BLaER1 (cell line): ENCODE measurements at regions not wholly inside any gene's neighbourhood (a gene's known extent, or its start where the extent isn't known, plus 50 kb on each side); places are given as distances from the start of the nearest gene placed in this dataset.
A peak's percentile ranks its signal among the peaks of the same experiment; 100 is the strongest.

Source experiments
- H3K27ac ChIP-seq: shearing (Covaris generic); formaldehyde crosslinking; 2 replicates; pipeline ENCODE4 v1.8.1; 2022
- H3K27me3 ChIP-seq: shearing (Covaris generic); formaldehyde crosslinking; 2 replicates; pipeline ENCODE4 v1.8.1; 2022
- H3K36me3 ChIP-seq: shearing (Covaris generic); formaldehyde crosslinking; 2 replicates; pipeline ENCODE4 v1.8.1; 2022
- H3K4me1 ChIP-seq: shearing (Covaris generic); formaldehyde crosslinking; 2 replicates; pipeline ENCODE4 v1.8.1; 2022
- H3K4me2 ChIP-seq: shearing (Covaris generic); formaldehyde crosslinking; 2 replicates; pipeline ENCODE4 v1.8.1; 2022
- H3K4me3 ChIP-seq: shearing (Covaris generic); formaldehyde crosslinking; 2 replicates; pipeline ENCODE4 v1.8.1; 2022
- H3K9ac ChIP-seq: shearing (Covaris generic); formaldehyde crosslinking; 2 replicates; pipeline ENCODE4 v1.8.1; 2022
- H3K9me3 ChIP-seq: shearing (Covaris generic); formaldehyde crosslinking; 2 replicates; pipeline ENCODE4 v1.8.1; 2022
- H4K20me1 ChIP-seq: shearing (Covaris generic); formaldehyde crosslinking; 2 replicates; pipeline ENCODE4 v1.8.1; 2022
- Cebpa-rat ChIP-seq: shearing (Covaris generic); IDR thresholded peaks from 2 replicates; pipeline ENCODE4 v1.8.1; 2022

DNA sequence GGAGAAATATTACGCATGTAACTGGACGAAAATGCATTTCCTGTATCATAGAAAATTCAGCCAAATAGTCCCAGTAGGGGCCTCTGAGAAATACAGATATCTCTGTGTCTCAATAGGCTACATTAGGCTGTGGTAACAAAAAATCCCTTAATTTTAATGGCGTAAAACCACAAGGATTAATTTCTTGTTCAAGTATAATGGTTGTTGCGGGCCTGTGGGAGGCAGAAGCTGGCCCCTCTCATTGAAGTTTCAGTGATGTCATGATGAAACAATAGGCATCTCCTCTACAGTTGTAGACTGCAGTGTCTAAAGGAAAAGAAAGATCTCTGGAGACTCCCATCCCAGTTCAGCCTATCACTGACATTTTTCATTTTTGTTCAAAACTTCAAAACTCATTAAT is 1625.6 kb upstream of the C9orf72 start:
- Histone ChIP-seq H3K4me2 (no peak overlapping the region), H3K4me3 (no peak overlapping the region), H4K20me1 (no peaks in the 10 kb centered on the region), H3K9ac (no peak overlapping the region), H3K36me3 (no peaks in the 10 kb centered on the region), H3K4me1 (no peaks in the 10 kb centered on the region), H3K9me3 (no peaks in the 10 kb centered on the region), H3K27me3 (no peaks in the 10 kb centered on the region), H3K27ac (no peak overlapping the region)
- TF ChIP-seq Cebpa-rat = no peak

DNA sequence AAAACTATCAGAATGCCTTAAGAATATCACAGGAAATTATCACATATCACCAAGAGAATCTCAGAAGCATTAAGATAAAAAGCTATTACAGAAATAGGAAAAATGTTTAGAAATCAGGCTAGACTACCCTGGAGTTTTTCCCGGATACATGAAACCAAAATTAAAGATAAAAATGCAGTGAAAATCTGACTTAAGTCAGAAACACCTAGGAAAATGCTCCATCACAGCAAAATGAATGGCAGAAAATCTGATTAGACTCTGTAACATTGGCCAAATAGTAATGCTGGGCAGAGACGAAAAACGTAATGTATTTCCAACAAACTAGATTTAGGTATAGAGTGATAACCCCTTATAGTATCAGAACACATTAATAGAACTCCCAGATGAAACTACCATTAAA is 1626.7 kb upstream of the C9orf72 start:
- H3K27me3 ChIP-seq = no peaks in the 10 kb centered on the region
- no peaks in the 10 kb centered on the region for H4K20me1 ChIP-seq
- H3K4me3 ChIP-seq = no peak overlapping the region
- H3K36me3 ChIP-seq = no peaks in the 10 kb centered on the region
- no peak overlapping the region for H3K27ac ChIP-seq
- no peak overlapping the region for H3K4me2 ChIP-seq
- H3K9me3 ChIP-seq = no peaks in the 10 kb centered on the region
- no peak overlapping the region for H3K9ac ChIP-seq
- TF ChIP-seq Cebpa-rat = no peak
- H3K4me1 ChIP-seq = no peaks in the 10 kb centered on the region

- Histone ChIP-seq H3K36me3 (no peaks in the 10 kb centered on the region), H3K4me1 (no peaks in the 10 kb centered on the region), H3K27me3 (no peaks in the 10 kb centered on the region), H4K20me1 (no peaks in the 10 kb centered on the region), H3K9ac (no peak overlapping the region), H3K9me3 (no peaks in the 10 kb centered on the region), H3K4me2 (no peak overlapping the region), H3K27ac (no peak overlapping the region), H3K4me3 (no peak overlapping the region)
- no peak for TF ChIP-seq Cebpa-rat
Measured at GRCh38 chr9:29200650-29201049, 1627.4 kb upstream of the C9orf72 start.

DNA sequence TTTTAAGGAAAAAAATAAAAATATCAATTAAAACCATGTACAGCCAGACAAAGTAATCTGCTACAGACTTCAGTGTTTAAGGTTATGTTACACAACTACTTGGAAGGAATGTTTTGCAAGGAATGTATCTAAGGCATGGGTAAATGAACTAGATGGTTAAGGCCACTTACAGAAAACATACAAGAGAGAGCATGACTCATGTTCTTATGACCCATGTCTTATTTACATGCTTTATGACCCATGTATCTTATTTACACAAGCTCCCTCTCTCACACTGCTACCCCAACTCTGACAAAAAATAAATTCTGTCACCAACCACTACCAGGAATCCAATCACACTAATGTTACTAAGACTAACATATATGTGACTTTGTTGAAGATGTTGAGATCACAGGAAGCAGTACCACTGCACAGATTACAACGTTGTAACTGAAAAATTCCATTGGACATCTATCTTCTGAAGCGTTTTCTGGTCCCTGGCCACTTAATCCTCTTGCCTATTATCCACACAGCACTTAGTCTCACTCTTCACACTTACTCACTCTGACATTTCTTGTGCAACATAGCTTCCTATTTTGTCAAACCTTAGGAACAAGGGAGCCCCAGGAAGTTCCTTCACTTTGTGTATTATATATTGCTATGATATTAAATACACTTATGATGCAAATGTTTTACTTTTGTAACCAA is 1630.1 kb upstream of the C9orf72 start:
- H4K20me1 ChIP-seq = no peaks in the 10 kb centered on the region
- H3K27me3 ChIP-seq = no peaks in the 10 kb centered on the region
- no peak overlapping the region for H3K4me3 ChIP-seq
- no peaks in the 10 kb centered on the region for H3K9me3 ChIP-seq
- no peak overlapping the region for H3K27ac ChIP-seq
- H3K36me3 ChIP-seq = no peaks in the 10 kb centered on the region
- H3K4me2 ChIP-seq = no peak overlapping the region
- no peak for TF ChIP-seq Cebpa-rat
- no peaks in the 10 kb centered on the region for H3K4me1 ChIP-seq
- no peak overlapping the region for H3K9ac ChIP-seq

DNA sequence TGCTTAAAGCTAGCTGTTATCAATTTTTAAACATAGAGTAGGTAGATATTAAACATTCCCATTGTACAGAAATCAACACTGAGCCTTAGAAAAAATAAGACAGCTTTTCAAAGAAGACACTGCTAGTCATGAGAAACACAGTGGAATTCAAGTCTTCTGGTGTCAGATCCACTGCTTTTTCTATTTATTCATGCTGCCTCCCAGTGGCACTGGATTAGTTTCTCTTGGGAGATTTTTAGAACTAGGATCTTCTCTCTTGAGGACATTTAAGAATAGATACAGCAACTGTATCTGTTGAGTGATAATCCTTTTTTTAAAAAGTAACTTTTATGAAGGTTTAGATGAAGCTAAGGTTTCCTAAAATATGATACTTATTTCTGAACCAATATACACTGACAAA is 1635.4 kb upstream of the C9orf72 start:
- peaks cover 26% of the 10 kb centered on the region for H3K27me3 ChIP-seq

GRCh38 chr9:29209748-29210291 is 1636.5 kb upstream of the C9orf72 start:
- no peak overlapping the region for H3K4me3 ChIP-seq
- H3K27ac ChIP-seq = no peak overlapping the region
- peaks cover 32% of the 10 kb centered on the region for H3K27me3 ChIP-seq
- no peak overlapping the region for H3K4me2 ChIP-seq
- no peaks in the 10 kb centered on the region for H3K36me3 ChIP-seq
- peaks cover 34% of the 10 kb centered on the region for H3K9me3 ChIP-seq
- H4K20me1 ChIP-seq = no peaks in the 10 kb centered on the region
- no peak for TF ChIP-seq Cebpa-rat
- no peaks in the 10 kb centered on the region for H3K4me1 ChIP-seq
- H3K9ac ChIP-seq = no peak overlapping the region

More for the DNA sequence above, 1635.4 kb upstream of the C9orf72 start:
- Histone ChIP-seq H3K36me3 (no peaks in the 10 kb centered on the region), H3K4me3 (no peak overlapping the region), H4K20me1 (no peaks in the 10 kb centered on the region), H3K27ac (no peak overlapping the region), H3K9ac (no peak overlapping the region), H3K4me2 (no peak overlapping the region), H3K4me1 (no peaks in the 10 kb centered on the region), H3K9me3 (peaks cover 22% of the 10 kb centered on the region)
- no peak for TF ChIP-seq Cebpa-rat

DNA sequence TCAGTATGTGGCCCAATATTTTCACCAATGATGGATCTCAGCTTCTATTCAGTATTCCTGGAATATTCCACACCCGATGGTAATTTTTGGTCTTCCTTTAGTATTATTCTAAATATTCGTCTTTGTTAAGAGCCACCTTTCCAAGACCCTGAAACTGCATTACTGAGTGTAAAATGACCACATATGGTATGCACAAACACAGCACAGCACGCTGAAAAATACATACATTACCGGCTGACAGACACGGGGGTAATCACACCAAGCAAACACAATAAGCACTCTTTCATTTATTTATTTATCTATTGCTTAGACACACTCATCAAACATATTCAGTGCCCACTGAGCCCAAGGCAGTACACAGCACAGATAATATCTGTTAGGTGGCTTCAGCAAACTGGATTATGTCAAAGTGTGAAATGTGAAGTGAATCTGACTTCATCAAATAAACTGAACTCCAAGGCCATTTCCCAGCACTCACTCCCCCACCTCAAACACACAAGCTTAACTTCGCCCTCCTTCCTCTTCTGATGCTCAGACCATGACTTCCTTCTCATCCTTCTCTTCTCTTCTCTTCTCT is 1637.8 kb upstream of the C9orf72 start:
- H3K4me2 ChIP-seq = no peak overlapping the region
- no peak overlapping the region for H3K27ac ChIP-seq
- no peak overlapping the region for H3K9ac ChIP-seq

DNA sequence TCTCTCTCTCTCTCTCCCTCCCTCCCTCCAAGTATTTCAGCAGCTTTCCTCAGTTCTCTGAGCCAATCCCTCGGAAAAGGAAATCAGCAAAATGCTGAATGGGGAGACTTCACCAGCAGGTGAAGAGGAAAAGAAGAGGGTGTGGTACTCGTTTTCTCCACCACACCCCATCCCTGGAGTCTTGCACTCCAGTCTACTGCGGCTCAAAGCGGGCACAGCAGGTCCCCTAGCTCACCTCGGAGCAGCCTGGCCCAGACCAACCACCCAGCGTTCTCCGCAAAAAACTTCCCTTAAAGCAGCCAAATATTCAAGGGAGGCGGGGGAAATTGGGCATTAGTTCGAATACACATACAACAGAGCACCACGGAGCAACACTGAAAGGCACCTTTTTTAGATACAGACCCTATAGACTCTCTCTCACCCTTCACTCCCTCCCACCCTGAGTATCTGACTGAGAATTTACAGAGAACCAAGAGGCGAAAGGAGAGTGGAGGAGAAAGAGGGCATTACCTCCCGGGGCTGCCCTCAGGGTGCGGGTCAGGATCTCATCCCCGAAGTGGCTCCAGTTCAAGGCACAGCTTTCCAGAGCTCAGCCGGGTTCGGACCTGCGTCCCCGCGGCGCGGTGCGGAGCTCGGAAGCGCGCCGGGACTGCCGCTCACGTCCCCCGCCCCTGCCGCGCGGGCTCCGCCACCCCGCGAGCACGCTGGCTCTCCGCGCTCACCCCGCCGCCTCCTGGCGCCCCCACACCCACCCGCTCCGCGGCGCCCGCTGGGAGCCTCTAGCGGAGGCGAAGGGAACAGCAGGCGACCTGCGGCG is 1638.5 kb upstream of the C9orf72 start:
- no peak for TF ChIP-seq Cebpa-rat
- Histone ChIP-seq H3K4me3 (peak overlapping the region; percentile 55), H3K27me3 (peaks cover 32% of the 10 kb centered on the region), H3K4me2 (peak overlapping the region; percentile 65), H3K36me3 (no peaks in the 10 kb centered on the region), H4K20me1 (no peaks in the 10 kb centered on the region), H3K9ac (no peak overlapping the region), H3K9me3 (peaks cover 37% of the 10 kb centered on the region), H3K4me1 (no peaks in the 10 kb centered on the region), H3K27ac (no peak overlapping the region)

More for the DNA sequence above, 1637.8 kb upstream of the C9orf72 start:
- H3K9me3 ChIP-seq = peaks cover 37% of the 10 kb centered on the region
- no peaks in the 10 kb centered on the region for H3K36me3 ChIP-seq
- H3K27me3 ChIP-seq = peaks cover 32% of the 10 kb centered on the region
- no peaks in the 10 kb centered on the region for H4K20me1 ChIP-seq
- H3K4me3 ChIP-seq = no peak overlapping the region
- no peaks in the 10 kb centered on the region for H3K4me1 ChIP-seq
- no peak for TF ChIP-seq Cebpa-rat

DNA sequence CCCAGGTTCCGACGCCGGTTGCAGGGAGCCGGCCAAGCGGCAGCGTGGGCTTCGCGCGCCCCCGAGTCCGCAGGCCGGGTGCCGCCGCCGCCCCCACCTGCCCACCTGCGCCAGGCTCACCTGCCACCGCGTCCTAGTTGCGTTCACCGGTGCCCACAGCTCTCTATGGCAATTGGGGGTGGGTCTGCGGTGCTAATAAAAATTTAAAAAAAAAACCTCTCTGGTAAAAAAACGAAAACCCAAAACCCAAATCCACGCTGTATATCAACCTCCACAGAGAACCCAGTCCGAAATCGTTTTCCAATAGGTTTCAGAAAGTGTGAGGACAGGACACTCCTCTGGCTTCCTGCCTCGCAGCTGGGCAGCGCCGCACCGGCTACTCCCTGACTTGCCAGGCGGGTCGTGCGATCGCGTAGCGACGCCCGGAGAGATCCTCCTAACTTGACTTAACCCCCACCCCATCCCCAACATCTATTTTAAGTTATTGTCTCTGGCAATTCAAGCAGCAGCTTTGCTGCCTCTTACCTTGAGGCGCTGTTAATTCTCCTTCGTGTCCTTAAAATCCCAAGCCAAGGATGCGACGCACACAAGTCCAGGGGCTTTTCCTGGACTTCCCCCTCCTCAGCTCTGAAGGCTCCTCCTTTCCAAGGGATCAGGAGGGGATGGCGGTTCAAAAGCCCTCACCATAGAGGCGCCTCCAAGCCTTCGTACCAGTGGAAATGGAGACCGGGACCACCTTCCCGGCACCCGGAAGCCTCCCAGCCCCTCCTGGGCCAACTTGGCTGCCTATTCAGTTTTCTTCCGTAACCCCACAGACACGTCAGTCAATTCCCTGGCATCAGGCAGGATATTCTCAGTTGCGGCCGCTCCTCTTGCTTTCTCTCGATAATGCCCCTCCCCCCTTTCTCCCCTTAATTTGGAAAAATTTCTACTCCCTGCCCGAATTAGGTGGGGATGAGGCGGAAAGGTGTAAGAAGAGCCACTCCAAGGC is 1639.4 kb upstream of the C9orf72 start:
- Histone ChIP-seq H4K20me1 (no peaks in the 10 kb centered on the region), H3K36me3 (no peaks in the 10 kb centered on the region), H3K9ac (no peak overlapping the region), H3K27ac (no peak overlapping the region), H3K4me2 (peak overlapping the region; percentile 65), H3K4me3 (peak overlapping the region; percentile 55), H3K9me3 (peaks cover 37% of the 10 kb centered on the region), H3K4me1 (no peaks in the 10 kb centered on the region), H3K27me3 (peaks cover 32% of the 10 kb centered on the region)
- no peak for TF ChIP-seq Cebpa-rat
